SK-N-SH (cell line): ENCODE measurements at regions not wholly inside any gene's neighbourhood (a gene's known extent, or its start where the extent isn't known, plus 50 kb on each side); places are given as distances from the start of the nearest gene placed in this dataset.

Source experiments
- EZH2phosphoT487 ChIP-seq: fragments of 200-600 bp; sonication (generic); IDR thresholded peaks from 2 replicates; pipeline ENCODE4 v1.6.1; 2017; ENCODE audit warnings: low read depth, mixed run types, mild to moderate bottlenecking, antibody characterized with exemption, moderate library complexity, borderline replicate concordance
- GATA2 ChIP-seq: sonication (generic); formaldehyde crosslinking; IDR thresholded peaks from 2 replicates; pipeline ENCODE4 v1.5.0; 2020; ENCODE audit warnings: mild to moderate bottlenecking, missing genetic modification reagents
- IRF3 ChIP-seq: fragments of 150-350 bp; IDR thresholded peaks from 2 replicates; pipeline ENCODE4 v1.6.1; 2016; ENCODE audit warnings: mild to moderate bottlenecking, low read depth, low read length
- RAD21 ChIP-seq: IDR thresholded peaks from 2 replicates; pipeline ENCODE4 v1.6.1; 2012; ENCODE audit warnings: mild to moderate bottlenecking, low read length
- REST ChIP-seq: IDR thresholded peaks from 2 replicates; pipeline ENCODE4 v1.6.1; 2012; ENCODE audit warnings: mild to moderate bottlenecking, low read depth, low read length, moderate library complexity
- SIN3A ChIP-seq: IDR thresholded peaks from 2 replicates; pipeline ENCODE4 v1.6.1; 2012; ENCODE audit warnings: low read depth, mild to moderate bottlenecking, low read length, moderate library complexity, borderline replicate concordance
- SMC3 ChIP-seq: IDR thresholded peaks from 2 replicates; pipeline ENCODE4 v1.6.1; 2012; ENCODE audit warnings: low read depth, low read length, improper control_type of control experiment
- TAF1 ChIP-seq: IDR thresholded peaks from 2 replicates; pipeline ENCODE4 v1.6.1; 2012; ENCODE audit warnings: low read depth, mild to moderate bottlenecking, low read length, moderate library complexity, borderline replicate concordance
- TF ChIP-seq, protein P1 (sequence below): fragments of 200-600 bp; sonication (generic); IDR thresholded peaks from 2 replicates; pipeline ENCODE4 v1.6.1; 2017; ENCODE audit warnings: antibody characterized with exemption, mild to moderate bottlenecking, moderate library complexity
- TF ChIP-seq, protein P2 (sequence below): IDR thresholded peaks from 2 replicates; pipeline ENCODE4 v1.4.0; 2012; ENCODE audit warnings: low read depth, borderline replicate concordance

DNA sequence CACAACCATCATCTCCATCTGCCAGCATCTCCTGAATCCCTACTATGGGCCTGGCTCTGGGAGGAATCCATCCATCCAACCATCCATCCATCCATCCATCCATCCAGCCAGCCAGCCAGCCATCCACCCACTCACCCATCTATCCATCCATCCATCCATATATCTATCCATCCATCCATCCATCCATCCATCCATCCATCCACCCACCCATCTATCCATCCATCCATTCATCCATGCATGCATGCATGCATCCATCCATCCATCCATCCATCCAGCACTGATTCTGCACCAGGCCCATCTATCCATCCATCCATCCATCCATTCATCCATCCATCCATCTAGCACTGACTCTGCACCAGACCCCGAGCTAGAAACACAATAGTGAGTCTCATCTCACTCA lies 141.3 kb upstream of the WNT4 start:
- no peak for TF ChIP-seq GATA2 (CRISPR knock-in tag)
- TF ChIP-seq TAF1: no peak
- TF ChIP-seq, protein P1, sequence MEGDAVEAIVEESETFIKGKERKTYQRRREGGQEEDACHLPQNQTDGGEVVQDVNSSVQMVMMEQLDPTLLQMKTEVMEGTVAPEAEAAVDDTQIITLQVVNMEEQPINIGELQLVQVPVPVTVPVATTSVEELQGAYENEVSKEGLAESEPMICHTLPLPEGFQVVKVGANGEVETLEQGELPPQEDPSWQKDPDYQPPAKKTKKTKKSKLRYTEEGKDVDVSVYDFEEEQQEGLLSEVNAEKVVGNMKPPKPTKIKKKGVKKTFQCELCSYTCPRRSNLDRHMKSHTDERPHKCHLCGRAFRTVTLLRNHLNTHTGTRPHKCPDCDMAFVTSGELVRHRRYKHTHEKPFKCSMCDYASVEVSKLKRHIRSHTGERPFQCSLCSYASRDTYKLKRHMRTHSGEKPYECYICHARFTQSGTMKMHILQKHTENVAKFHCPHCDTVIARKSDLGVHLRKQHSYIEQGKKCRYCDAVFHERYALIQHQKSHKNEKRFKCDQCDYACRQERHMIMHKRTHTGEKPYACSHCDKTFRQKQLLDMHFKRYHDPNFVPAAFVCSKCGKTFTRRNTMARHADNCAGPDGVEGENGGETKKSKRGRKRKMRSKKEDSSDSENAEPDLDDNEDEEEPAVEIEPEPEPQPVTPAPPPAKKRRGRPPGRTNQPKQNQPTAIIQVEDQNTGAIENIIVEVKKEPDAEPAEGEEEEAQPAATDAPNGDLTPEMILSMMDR: no peak
- no peak for TF ChIP-seq SMC3
- TF ChIP-seq REST: no peak
- TF ChIP-seq SIN3A: no peak
- no peak for TF ChIP-seq IRF3
- no peak for TF ChIP-seq EZH2phosphoT487
- TF ChIP-seq, protein P2, sequence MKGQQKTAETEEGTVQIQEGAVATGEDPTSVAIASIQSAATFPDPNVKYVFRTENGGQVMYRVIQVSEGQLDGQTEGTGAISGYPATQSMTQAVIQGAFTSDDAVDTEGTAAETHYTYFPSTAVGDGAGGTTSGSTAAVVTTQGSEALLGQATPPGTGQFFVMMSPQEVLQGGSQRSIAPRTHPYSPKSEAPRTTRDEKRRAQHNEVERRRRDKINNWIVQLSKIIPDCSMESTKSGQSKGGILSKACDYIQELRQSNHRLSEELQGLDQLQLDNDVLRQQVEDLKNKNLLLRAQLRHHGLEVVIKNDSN: no peak
- TF ChIP-seq RAD21: no peak
